Lung (tissue), 11 donors: ENCODE measurements at regions not wholly inside any gene's neighbourhood (a gene's known extent, or its start where the extent isn't known, plus 50 kb on each side); places are given as distances from the start of the nearest gene placed in this dataset.

Experiments used
- ATAC-seq: fragments of 200-7000 bp; cut with Tn5 transposase; one replicate; pipeline ENCODE4 v1.9.1; 2020; ENCODE audit warnings: moderate number of reproducible peaks; ENCODE audit not compliant: insufficient read depth, low FRiP score
- DNase-seq, 3 donors: peaks; one replicate each; pipeline ENCODE4 v3.0.0-alpha.2; 2013 to 2017
- H3K27ac ChIP-seq, 2 donors: one replicate each; pipeline ENCODE4 v1.5.1; 2013; ENCODE audit warnings: mild to moderate bottlenecking in 2 of 2, moderate library complexity in 2 of 2, control low read depth in 1 of 2, inconsistent platforms in 1 of 2, low read depth in 1 of 2, low read length in 1 of 2
- H3K27me3 ChIP-seq, 3 donors: one replicate each; pipeline ENCODE4 v1.5.1; 2013; ENCODE audit warnings: low read length in 2 of 3; ENCODE audit not compliant: control insufficient read depth in 3 of 3, insufficient read depth in 3 of 3
- H3K36me3 ChIP-seq, 4 donors: one replicate each; pipeline ENCODE4 v1.5.1; 2013; ENCODE audit warnings: low read length in 4 of 4, mild to moderate bottlenecking in 1 of 4, moderate library complexity in 1 of 4; ENCODE audit not compliant: control insufficient read depth in 4 of 4, insufficient read depth in 4 of 4
- H3K4me1 ChIP-seq, 5 donors: one replicate each; pipeline ENCODE4 v1.5.1; 2013; ENCODE audit warnings: low read length in 5 of 5, mild to moderate bottlenecking in 2 of 5, moderate library complexity in 1 of 5; ENCODE audit not compliant: control insufficient read depth in 5 of 5, insufficient read depth in 5 of 5
- H3K4me3 ChIP-seq: one replicate; pipeline ENCODE4 v1.5.1; 2013; ENCODE audit warnings: mild to moderate bottlenecking, control low read depth, moderate library complexity
- H3K9ac ChIP-seq, 2 donors: one replicate each; pipeline ENCODE4 v1.5.1; 2013; ENCODE audit warnings: low read length in 2 of 2, control low read depth in 1 of 2; ENCODE audit not compliant: insufficient read depth in 1 of 2
- H3K9me3 ChIP-seq, 4 donors: one replicate each; pipeline ENCODE4 v1.5.1; 2013; ENCODE audit warnings: low read length in 3 of 4, mild to moderate bottlenecking in 1 of 4, moderate library complexity in 1 of 4; ENCODE audit not compliant: control insufficient read depth in 4 of 4, insufficient read depth in 3 of 4
- CTCF ChIP-seq: IDR thresholded peaks from 2 replicates; pipeline ENCODE4 v1.5.1; 2012; ENCODE audit warnings: mild to moderate bottlenecking; ENCODE audit errors: control extremely low read depth, extremely low read depth
- WGBS, 2 donors: extraction: QIAGEN DNeasy Blood & Tissue Kit; methylation state at CpG; one replicate each; pipeline ENCODE4 v1.1.7; 2013; 5-methylcytosine and 5-hydroxymethylcytosine counted together
- donor health status: control.
- donor health status: control.
- donor health status: Bipolar disorder and iron deficiency.
- donor health status: healthy.
- donor health status: DM: yes; HTN: yes; CAD: no.

DNA sequence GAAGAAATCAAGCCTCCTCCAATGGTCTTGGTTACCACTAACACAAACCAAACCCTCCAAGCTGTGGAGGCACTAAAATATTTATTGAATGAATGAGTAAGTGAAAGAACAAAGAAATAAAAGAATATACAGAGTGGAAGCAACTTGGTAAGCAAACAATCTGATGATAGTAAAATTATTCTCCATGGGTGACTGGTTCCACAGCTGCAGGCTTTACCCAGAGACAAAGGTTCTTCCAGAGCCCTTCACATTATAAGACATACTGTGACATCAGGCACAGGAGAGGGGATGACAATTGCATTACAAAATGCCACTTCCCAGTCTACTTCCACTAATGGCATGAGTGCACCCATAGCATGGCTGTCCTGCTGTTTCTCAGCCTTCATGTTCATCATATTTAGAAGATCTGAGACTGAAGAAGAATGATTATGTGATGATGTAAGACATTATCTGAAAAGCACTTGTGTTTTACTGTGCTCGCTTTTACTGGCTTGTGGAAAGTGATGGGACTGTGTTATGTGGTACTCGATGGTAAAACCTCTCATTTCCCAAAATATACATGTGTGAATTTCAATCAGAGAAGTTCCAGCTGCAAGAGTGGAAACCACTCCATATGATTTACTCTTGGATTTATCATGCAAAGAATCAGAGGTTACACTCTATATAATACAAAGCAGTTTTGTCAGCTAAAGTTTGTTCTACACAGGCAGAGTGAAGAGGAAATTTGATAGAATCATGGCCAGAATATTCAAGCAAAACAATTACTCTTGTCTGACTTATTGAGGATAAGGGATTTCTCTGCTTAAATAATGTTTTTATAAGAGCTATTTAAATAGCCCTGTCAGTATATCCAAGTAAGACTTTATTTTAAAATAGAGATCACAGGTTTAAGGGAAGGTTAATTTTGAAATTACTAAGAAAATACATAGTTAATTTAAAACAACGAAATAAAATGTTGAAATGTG is 220.2 kb upstream of the NBEA start:
- ATAC-seq, result no peak
- Histone ChIP-seq H3K36me3 (no peaks in the 10 kb centered on the region), H3K4me3 (no peak overlapping the region), H3K27me3 (no peaks in the 10 kb centered on the region), H3K27ac (no peak overlapping the region), H3K9me3 (peaks cover 0 to 3% (median under 1%) of the 10 kb centered on the region in 4 donors), H3K4me1 (no peaks in the 10 kb centered on the region), H3K9ac (no peak overlapping the region)
- 45 to 63% methylated on average over 3 of the region's 3 CpGs for WGBS, 2 donors
- no peak for DNase-seq
- TF ChIP-seq CTCF, result no peak

DNA sequence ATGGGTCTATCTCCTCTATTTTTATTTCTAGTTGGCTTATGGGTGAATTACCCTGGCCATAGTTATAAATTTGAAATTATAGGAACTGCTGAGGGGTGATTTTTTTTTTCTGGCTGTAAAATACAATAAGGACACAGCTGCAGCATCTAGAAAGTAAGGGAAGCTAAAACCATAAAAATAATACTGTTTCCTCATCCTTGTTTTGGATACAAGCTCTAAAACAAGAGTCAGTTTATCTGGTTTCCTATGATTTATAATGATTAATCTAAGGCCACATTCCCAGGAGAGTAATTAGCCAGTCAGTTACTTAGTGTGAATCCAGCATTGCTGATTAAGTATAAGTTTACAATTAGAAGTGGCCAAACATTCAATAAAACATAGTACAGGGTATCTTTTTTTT is 219.1 kb upstream of the NBEA start:
- no peak overlapping the region for H3K4me3 ChIP-seq
- no peak overlapping the region for H3K9ac ChIP-seq
- H3K4me1 ChIP-seq, result no peaks in the 10 kb centered on the region
- no peak for TF ChIP-seq CTCF
- DNase-seq (no peak), ATAC-seq (no peak)
- no peaks in the 10 kb centered on the region for H3K27me3 ChIP-seq
- no peak overlapping the region for H3K27ac ChIP-seq
- H3K9me3 ChIP-seq, result peaks cover 0 to 3% (median under 1%) of the 10 kb centered on the region in 4 donors
- no peaks in the 10 kb centered on the region for H3K36me3 ChIP-seq

- no peak for TF ChIP-seq CTCF
- WGBS, 2 donors, result 65 to 84% methylated on average over 2 of the region's 2 CpGs
- no peak for ATAC-seq
These were observed 211.1 kb upstream of the NBEA start for GRCh38 chr13:34730961-34731360.

More at GRCh38 chr13:34730961-34731360, 211.1 kb upstream of the NBEA start:
- Histone ChIP-seq H3K9me3 (no peaks in the 10 kb centered on the region), H3K4me1 (peaks cover 0 to 5% (median 0%) of the 10 kb centered on the region in 5 donors), H3K27me3 (no peaks in the 10 kb centered on the region), H3K36me3 (no peaks in the 10 kb centered on the region), H3K9ac (no peak overlapping the region), H3K27ac (no peak overlapping the region), H3K4me3 (no peak overlapping the region)
- no peak for DNase-seq
